ENCODE measurements at regions not wholly inside any gene's neighbourhood (a gene's known extent, or its start where the extent isn't known, plus 50 kb on each side); places are given as distances from the start of the nearest gene placed in this dataset.
A peak's percentile ranks its signal among the peaks of the same experiment; 100 is the strongest.
"Not testable (repeated sequence)": the region's sequence is repeated elsewhere in the genome, so short reads cannot be mapped to it uniquely, and the experiment has no call there.

DNA sequence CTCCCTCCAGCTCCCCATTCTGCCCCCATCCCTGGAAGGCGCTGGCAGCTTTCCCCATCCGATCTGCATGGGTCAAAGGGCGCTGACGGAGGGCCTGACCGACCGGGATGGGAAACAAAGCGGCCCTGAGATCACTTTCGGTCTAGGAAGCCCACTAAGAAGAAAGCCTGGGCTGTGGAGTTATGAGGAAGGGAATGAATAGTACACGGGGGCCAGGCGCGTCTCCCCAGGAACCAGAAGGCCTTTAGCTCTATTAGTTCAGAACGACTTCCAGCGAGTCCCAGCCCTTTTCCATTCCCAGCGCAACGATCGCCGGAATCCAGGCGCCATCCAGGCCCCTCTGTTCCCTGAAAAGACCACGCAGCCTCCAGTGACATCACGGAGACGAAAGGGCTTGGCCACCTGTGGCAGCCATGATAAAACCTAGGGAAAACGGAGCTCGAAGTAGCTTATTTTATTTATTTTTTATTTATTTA, 70.1 kb upstream of the CCDC180 start:
- peaks cover 10% of the 10 kb centered on the region for H3K4me1 ChIP-seq (ENCODE audit: insufficient read depth)
- peaks cover 77% of the 10 kb centered on the region for H3K79me2 ChIP-seq (replicated peaks; ENCODE audit: insufficient read depth)
- DNase-seq (ENCODE audit: low spot score) = peak; percentile 72
- peaks cover 39% of the 10 kb centered on the region for H3K4me1 Mint-ChIP-seq
- peak overlapping the region; percentile 71 for H3K4me2 ChIP-seq
- H3K9me3 Mint-ChIP-seq = no peaks in the 10 kb centered on the region; the same call in 2 of the 3 replicates
- peak overlapping the region; percentile 98 for H3K4me3 Mint-ChIP-seq
- peak overlapping the region; percentile 100 for H3K27ac Mint-ChIP-seq
- ATAC-seq = peak; percentile 38
- peak overlapping the region; percentile 96 for H3K27ac ChIP-seq (ENCODE audit: low read depth)
- H3K36me3 ChIP-seq (ENCODE audit: insufficient read depth) = peaks cover 6% of the 10 kb centered on the region; the same call in 1 of the 2 replicates
- no peaks in the 10 kb centered on the region for H3K27me3 ChIP-seq (ENCODE audit: insufficient read depth)
- H3K4me3 ChIP-seq = peak overlapping the region; percentile 94
- H4K20me1 ChIP-seq (replicated peaks; ENCODE audit: insufficient read depth) = no peaks in the 10 kb centered on the region; the same call in 1 of the 2 replicates
- H3K27me3 Mint-ChIP-seq (ENCODE audit: insufficient read depth, low read depth, poor library complexity) = peaks cover 13% of the 10 kb centered on the region
- H3K36me3 Mint-ChIP-seq (ENCODE audit: low read depth) = peaks cover 16% of the 10 kb centered on the region; the same call in 2 of the 3 replicates
- no peaks in the 10 kb centered on the region for H3F3A ChIP-seq (replicated peaks; ENCODE audit: low read depth)
- peak; percentile 69 for TF ChIP-seq CREB1 (CRISPR knock-in tag; IDR thresholded peaks at IDR 0.05; ENCODE audit: low read depth)
- TF ChIP-seq, protein P1, sequence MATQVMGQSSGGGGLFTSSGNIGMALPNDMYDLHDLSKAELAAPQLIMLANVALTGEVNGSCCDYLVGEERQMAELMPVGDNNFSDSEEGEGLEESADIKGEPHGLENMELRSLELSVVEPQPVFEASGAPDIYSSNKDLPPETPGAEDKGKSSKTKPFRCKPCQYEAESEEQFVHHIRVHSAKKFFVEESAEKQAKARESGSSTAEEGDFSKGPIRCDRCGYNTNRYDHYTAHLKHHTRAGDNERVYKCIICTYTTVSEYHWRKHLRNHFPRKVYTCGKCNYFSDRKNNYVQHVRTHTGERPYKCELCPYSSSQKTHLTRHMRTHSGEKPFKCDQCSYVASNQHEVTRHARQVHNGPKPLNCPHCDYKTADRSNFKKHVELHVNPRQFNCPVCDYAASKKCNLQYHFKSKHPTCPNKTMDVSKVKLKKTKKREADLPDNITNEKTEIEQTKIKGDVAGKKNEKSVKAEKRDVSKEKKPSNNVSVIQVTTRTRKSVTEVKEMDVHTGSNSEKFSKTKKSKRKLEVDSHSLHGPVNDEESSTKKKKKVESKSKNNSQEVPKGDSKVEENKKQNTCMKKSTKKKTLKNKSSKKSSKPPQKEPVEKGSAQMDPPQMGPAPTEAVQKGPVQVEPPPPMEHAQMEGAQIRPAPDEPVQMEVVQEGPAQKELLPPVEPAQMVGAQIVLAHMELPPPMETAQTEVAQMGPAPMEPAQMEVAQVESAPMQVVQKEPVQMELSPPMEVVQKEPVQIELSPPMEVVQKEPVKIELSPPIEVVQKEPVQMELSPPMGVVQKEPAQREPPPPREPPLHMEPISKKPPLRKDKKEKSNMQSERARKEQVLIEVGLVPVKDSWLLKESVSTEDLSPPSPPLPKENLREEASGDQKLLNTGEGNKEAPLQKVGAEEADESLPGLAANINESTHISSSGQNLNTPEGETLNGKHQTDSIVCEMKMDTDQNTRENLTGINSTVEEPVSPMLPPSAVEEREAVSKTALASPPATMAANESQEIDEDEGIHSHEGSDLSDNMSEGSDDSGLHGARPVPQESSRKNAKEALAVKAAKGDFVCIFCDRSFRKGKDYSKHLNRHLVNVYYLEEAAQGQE (IDR thresholded peaks at IDR 0.05; ENCODE audit: unreplicated experiment) = no peak
- no peak for TF ChIP-seq ZNF331 (CRISPR knock-in tag; IDR thresholded peaks at IDR 0.05; ENCODE audit: low read depth)
- H3K9me2 ChIP-seq (ENCODE audit: insufficient read depth) = 0 out of 2 replicates have a peak, but pooled peaks cover 5% of the 10 kb centered on the region
- H2AFZ ChIP-seq = 0 out of 2 replicates have a peak overlapping the region, but pooled peaks have one; percentile 25

GRCh38 chr9:97233009-97233400, 74.5 kb upstream of the CCDC180 start:
- not testable (repeated sequence) for H3K4me3 ChIP-seq; DNase-seq (ENCODE audit: low spot score); ATAC-seq; H3K4me1 ChIP-seq (ENCODE audit: insufficient read depth); H3K9me2 ChIP-seq (ENCODE audit: insufficient read depth); H3K27me3 ChIP-seq (ENCODE audit: insufficient read depth); H3F3A ChIP-seq (replicated peaks; ENCODE audit: low read depth); H3K36me3 Mint-ChIP-seq (ENCODE audit: low read depth); H3K4me3 Mint-ChIP-seq; H3K9me3 Mint-ChIP-seq; H4K20me1 ChIP-seq (replicated peaks; ENCODE audit: insufficient read depth); H2AFZ ChIP-seq; H3K27ac ChIP-seq (ENCODE audit: low read depth); H3K4me2 ChIP-seq; H3K36me3 ChIP-seq (ENCODE audit: insufficient read depth)
- peaks cover 43% of the 10 kb centered on the region for H3K79me2 ChIP-seq (replicated peaks; ENCODE audit: insufficient read depth)
- H3K27ac Mint-ChIP-seq = peak overlapping the region; percentile 88
- H3K27me3 Mint-ChIP-seq (ENCODE audit: insufficient read depth, low read depth, poor library complexity) = peaks cover 11% of the 10 kb centered on the region
- peaks cover 41% of the 10 kb centered on the region for H3K4me1 Mint-ChIP-seq

DNA sequence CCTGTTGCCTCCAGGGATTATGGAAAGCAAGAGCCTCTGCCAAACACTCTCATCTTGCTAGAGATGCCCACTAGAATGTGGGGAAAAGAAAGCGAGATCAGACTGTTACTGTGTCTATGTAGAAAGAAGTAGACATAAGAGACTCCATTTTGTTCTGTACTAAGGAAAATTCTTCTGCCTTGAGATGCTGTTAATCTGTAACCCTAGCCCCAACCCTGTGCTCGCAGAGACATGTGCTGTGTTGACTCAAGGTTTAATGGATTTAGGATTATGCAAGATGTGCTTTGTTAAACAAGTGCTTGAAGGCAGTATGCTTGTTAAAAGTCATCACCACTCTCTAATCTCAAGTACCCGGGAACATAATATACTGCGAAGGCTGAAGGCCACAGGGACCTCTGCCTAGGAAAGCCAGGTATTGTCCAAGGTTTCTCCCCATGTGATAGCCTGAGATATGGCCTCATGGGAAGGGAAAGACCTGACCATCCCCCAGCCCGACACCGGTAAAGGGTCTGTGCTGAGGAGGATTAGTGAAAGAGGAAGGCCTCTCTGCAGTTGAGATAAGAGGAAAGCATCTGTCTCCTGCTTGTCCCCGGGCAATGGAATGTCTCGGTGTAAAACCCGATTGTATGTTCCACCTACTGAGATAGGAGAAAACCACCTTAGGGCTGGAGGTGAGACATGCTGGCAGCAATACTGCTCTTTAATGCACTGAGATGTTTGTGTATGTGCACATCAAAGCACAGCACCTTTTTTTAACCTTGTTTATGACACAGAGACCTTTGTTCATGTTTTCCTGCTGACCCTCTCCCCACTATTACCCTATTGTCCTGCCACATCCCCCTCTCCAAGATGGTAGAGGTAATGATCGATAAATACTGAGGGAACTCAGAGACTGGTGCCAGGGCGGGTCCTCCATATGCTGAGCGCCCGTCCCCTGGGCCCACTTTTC, 75.1 kb upstream of the CCDC180 start:
- not testable (repeated sequence) for H3K27me3 Mint-ChIP-seq (ENCODE audit: insufficient read depth, low read depth, poor library complexity); H3K4me3 ChIP-seq; H3K36me3 ChIP-seq (ENCODE audit: insufficient read depth); H3K36me3 Mint-ChIP-seq (ENCODE audit: low read depth); H3F3A ChIP-seq (replicated peaks; ENCODE audit: low read depth); H3K27me3 ChIP-seq (ENCODE audit: insufficient read depth); H3K9me2 ChIP-seq (ENCODE audit: insufficient read depth); ATAC-seq; H3K4me1 ChIP-seq (ENCODE audit: insufficient read depth); H3K9me3 Mint-ChIP-seq; H3K4me2 ChIP-seq; DNase-seq (ENCODE audit: low spot score); H4K20me1 ChIP-seq (replicated peaks; ENCODE audit: insufficient read depth); H3K27ac ChIP-seq (ENCODE audit: low read depth); H3K4me3 Mint-ChIP-seq; H2AFZ ChIP-seq
- peaks cover 42% of the 10 kb centered on the region for H3K4me1 Mint-ChIP-seq
- H3K79me2 ChIP-seq (replicated peaks; ENCODE audit: insufficient read depth) = peaks cover 36% of the 10 kb centered on the region
- H3K27ac Mint-ChIP-seq = peak overlapping the region; percentile 88
